ENCODE measurements at regions not wholly inside any gene's neighbourhood (a gene's known extent, or its start where the extent isn't known, plus 50 kb on each side); places are given as distances from the start of the nearest gene placed in this dataset.

DNA sequence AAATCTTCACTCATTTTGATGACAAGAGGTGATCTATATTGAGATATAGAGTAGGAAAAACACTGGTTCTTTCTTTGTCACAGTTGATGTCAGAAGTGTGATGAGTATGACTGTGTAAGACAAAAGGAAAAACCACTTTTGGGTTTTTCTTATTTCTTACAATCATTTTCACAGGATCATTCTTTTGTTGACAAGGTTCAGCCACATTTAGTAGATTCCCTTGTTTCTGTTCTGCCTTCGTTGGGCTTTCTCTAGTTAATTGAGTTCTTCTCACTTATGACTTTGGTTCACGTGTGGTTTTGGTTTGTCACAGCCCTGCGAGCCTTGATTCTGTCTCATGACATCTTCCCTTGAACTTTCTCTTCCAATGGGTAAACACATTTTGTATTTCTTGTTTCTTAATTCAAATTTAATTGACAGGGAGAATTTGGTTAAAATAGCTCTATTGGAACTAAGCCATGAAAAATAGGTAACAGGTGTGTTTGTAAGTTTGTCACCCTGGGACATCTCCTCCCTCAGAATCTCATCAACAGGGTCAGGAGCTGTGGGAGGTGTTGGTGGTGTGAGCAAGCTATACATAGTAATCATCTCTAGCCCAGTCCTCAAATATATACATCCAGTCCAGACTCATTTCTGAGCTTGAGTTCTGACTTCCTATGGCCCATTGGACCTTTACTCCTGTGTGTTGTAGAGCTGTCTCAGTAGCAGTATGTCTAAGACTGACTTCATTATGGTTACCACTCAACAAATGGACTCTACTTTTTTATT, 255.3 kb downstream of the BMP4 start:
- Histone ChIP-seq H3K4me3 (no peak overlapping the region), H3K27ac (no peak overlapping the region)

GRCh38 chr14:53696217-53696965, 260.2 kb downstream of the BMP4 start:
- Histone ChIP-seq H3K27ac (no peak overlapping the region), H3K4me3 (no peak overlapping the region)

DNA sequence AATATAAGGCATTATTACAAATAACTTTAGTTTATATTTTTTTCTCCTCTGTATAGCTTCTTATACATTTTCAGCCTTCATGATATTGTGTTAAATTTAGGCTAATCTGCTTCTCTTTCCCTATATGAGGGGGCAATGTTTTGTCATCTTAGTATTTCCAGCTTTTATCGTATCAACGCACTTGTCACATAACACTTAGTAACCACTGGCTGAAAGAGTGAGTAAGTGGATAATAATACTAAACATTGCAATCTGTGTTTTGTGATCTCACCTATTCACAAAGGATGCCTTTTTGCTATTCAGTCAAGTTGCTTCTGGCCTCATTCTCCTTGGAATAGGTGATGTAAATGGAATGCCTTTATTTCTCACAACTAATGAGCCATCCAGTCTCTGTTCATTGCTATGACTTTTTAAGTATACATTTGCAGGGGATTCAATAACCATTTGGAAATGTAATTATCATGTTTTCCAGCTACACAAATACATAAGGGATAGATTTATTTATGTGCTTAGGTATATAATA, 260.9 kb downstream of the BMP4 start:
- Histone ChIP-seq H3K4me3 (no peak overlapping the region), H3K27ac (no peak overlapping the region)

DNA sequence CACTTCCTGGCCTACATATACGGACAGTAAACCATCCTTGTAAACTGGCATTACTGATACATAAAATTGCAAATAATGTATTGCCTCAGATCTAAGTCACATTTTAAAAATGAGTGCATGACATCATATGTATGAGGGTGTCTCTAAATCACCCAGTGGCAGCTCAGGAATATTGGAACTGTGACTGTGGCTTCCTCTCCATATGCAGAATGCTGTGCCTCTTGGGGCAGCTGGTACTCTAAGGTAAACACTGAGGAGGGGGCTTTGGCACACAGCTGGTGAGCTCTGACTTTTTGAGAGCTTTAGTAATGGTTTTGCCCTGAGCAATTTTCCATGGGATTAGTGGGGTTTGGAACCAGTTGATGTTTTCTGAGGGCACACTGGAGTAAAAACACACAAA, 263.7 kb downstream of the BMP4 start:
- no peak overlapping the region for H3K4me3 ChIP-seq
- no peak overlapping the region for H3K27ac ChIP-seq

DNA sequence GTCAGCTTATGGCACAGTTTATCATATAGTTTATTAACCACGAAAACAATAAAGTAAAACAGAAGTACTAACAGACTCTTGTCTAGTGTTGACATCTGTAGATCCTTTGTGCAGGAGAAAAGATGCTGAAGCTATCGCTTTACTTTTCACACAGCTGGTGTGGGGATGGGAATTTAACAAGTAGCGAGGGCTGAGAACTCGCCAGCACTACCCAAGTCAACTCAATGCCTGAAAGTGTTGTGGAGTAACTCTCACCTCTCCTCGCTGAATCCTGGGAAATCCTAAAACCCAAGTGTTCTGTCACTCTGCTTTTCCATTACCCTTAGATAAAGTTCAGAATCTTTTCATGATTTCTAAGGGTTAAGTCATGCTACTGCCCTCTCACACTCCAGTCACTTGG, 264.2 kb downstream of the BMP4 start:
- no peak overlapping the region for H3K27ac ChIP-seq
- no peak overlapping the region for H3K4me3 ChIP-seq

- H3K27ac ChIP-seq = no peak overlapping the region
These were observed 273.4 kb downstream of the BMP4 start for GRCh38 chr14:53683229-53683628.

GRCh38 chr14:53672526-53672925, 284.1 kb downstream of the BMP4 start:
- Histone ChIP-seq H3K27ac (no peak overlapping the region), H3K4me3 (no peak overlapping the region)

More at GRCh38 chr14:53683229-53683628, 273.4 kb downstream of the BMP4 start:
- H3K4me3 ChIP-seq = no peak overlapping the region

DNA sequence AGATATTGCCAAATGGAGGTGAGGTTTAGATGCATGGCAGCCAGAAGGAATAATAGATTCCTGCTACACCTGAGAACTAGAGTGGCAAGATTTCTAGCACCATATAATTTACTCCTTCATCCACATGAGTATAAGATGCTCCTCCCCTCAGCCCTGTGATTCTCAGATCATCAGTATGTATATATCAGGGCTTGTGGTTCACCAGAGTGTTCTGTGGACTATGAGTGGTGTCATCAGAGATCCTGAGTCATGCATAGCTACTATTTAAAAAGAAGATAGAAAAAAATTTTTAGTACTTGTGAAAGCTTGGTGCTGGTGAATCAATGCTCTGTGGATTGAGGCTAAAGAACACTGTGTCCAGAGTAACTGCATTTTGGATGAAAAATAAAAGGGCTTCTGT, 285.9 kb downstream of the BMP4 start:
- H3K4me3 ChIP-seq = no peak overlapping the region
- H3K27ac ChIP-seq = no peak overlapping the region

DNA sequence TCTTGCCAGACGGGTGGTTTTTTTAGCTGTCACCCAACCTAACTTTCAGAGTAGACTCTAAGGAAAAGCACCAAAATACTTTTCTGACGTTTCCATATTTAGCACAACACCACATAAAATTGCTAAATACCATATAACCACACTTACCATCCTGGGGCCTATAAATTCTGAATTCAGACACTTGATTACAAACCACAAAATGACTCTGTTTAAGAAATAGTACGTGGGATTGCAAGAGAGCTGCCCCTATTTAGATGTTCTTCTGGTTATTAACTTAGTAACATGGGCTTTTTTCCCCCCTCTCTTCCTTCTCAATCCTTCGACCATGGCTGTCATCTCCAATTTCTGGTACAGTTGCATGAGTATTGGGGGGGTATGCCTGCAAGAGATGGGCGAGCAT, 287.7 kb downstream of the BMP4 start:
- Histone ChIP-seq H3K27ac (no peak overlapping the region), H3K4me3 (no peak overlapping the region)

- no peak overlapping the region for H3K4me3 ChIP-seq
- H3K27ac ChIP-seq = no peak overlapping the region
These were observed 292.9 kb downstream of the BMP4 start for GRCh38 chr14:53663709-53664108.

- no peak overlapping the region for H3K27ac ChIP-seq
- no peak overlapping the region for H3K4me3 ChIP-seq
These were observed 301.4 kb downstream of the BMP4 start for GRCh38 chr14:53655080-53655785.

- Histone ChIP-seq H3K4me3 (no peak overlapping the region), H3K27ac (no peak overlapping the region)
These were observed 304.6 kb downstream of the BMP4 start for GRCh38 chr14:53652068-53652467.

DNA sequence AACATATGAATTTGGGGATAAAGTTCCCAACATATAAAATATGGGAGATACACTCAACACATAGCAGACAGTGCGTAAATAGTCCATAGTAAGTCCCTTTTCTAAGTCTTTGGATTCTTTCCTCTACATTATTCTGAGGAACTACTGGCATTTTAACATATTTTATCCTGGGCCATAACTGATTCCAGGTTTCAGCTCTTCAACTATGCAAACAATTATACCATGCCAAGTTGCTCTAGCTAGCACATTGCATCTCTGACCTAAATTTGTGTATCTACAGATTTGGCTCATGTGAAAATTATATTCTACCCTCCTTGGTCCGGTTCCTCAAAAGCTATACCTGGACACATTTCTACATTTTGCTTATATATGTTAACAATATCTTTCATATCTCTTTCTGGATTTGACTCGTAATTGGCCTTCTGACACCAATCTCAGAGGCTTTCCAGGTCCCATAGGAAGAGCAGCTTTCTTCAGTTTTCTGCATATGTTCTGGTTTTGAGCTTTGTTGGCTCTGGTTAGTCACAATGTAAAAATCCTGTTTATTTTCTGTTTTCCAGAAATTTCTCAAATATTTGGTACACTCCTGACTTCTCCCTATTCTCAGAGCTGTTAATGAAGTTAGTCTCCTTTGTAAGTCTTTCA, 305.4 kb downstream of the BMP4 start:
- Histone ChIP-seq H3K27ac (no peak overlapping the region), H3K4me3 (no peak overlapping the region)

DNA sequence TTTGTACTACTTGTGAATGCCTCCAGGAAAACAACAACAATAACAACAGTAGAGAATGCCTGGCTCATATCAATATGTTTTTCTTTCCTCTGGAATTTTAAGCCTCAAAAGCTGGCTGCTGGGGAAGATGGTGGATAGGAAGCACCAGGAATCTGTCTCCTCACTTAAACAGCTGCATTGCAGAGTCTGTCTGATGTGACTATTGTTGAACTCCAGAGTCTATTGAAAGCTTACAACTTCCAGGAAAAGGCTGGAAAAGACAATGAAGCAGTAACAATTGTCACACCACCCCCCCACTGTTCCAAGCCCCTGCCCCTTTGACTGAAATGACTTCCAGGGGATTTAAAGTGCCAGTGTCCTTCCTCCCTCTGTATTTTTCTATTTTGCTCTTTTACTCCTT, 309.7 kb downstream of the BMP4 start:
- Histone ChIP-seq H3K4me3 (no peak overlapping the region), H3K27ac (no peak overlapping the region)

DNA sequence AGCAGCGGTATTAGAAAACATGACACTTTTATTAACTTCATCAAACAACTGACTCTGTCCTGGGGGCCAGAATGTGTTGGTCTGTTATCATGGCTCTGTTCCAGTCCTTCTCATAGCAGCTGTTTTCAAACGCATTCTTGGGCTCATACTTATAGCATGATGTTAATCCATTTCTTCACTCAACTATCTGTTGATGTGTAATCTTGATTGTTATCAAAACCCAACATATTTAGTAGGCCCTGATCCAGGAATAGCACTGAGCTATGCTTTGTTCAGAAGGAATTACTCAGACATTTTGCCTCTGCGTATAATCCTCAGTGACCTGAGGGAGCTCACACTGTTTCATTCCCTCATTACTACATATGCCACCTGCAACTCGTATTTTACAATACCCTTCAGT, 315.9 kb downstream of the BMP4 start:
- Histone ChIP-seq H3K4me3 (no peak overlapping the region), H3K27ac (no peak overlapping the region)

GRCh38 chr14:53638966-53639365, 317.7 kb downstream of the BMP4 start:
- H3K4me3 ChIP-seq = no peak overlapping the region

DNA sequence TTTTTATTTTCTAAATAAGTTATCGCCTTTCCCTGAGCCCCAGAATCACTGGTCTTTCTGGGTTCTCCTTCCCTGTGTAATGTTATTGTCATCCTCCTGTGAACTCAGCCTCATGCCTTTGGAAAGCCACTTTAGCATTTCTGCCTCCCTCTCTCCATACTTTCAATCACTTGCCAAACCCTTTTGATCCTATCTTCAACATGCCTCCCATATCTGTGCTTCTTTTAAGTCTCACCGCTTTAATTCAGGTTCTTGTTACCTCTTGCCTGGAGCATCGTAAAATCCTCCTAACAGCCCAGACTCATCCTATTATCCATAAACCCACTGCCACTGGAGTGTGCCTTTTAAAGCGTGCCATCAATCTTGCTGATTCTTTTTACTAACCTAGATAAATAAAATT, 321.8 kb downstream of the BMP4 start:
- no peak overlapping the region for H3K4me3 ChIP-seq

More at GRCh38 chr14:53638966-53639365, 317.7 kb downstream of the BMP4 start:
- no peak overlapping the region for H3K27ac ChIP-seq

GRCh38 chr14:53630336-53630735, 326.3 kb downstream of the BMP4 start:
- H3K27ac ChIP-seq = no peak overlapping the region
- no peak overlapping the region for H3K4me3 ChIP-seq

More for the DNA sequence above, 321.8 kb downstream of the BMP4 start:
- H3K27ac ChIP-seq = no peak overlapping the region

DNA sequence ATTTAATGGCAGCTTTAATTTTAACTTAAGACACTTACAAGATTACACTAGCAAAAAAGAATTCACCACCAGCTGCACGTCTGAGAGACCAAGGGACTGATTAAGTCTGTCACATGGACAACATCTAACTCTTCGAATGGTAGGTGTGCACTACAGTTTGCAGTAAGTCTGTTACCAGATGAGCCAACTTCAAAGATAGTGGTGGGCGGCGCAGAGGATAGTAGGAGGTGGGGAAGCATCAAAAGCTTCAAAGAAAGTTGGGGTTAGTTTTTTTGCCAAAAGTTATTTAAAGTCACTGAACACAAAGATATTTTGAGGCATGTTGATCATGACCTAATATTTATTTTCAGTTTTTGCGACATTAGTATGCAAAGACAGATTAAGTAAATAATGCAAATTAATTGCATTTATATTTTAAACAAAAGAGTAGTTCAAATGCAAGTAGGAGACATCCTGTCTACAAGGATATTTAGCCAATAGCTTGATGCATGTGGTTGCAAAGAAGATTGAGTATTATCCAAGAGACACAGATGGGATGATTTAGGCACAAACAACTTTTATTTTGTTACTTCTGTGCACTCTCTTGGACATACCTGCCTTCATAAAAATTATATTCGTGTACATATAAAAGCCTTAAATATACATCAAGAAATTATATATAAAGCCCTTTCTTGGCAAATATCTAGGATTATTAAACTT, 327.7 kb downstream of the BMP4 start:
- no peak overlapping the region for H3K4me3 ChIP-seq
- H3K27ac ChIP-seq = no peak overlapping the region

All from skin epidermis (tissue), 12 donors.